H1 (cell line): ENCODE measurements at regions not wholly inside any gene's neighbourhood (a gene's known extent, or its start where the extent isn't known, plus 50 kb on each side); places are given as distances from the start of the nearest gene placed in this dataset.

ENCODE experiments used
- CTCF ChIA-PET: fragments of 300-600 bp; sonication (Branson Sonifier 250); formaldehyde crosslinking; loops from one replicate; lab custom pipeline; 2021; ENCODE audit not compliant: partially characterized antibody; lab: Charles Lee
- POLR2A ChIA-PET: fragments of 300-600 bp; sonication (Branson Sonifier 250); formaldehyde crosslinking; loops from one replicate; lab custom pipeline; 2021; ENCODE audit warnings: inconsistent platforms; ENCODE audit not compliant: partially characterized antibody; lab: Charles Lee
- DNase-seq, 2 experiments: peaks; one replicate each; pipeline versions ENCODE4 v3.0.0 to v3.0.0-alpha.2; 2010 to 2022; ENCODE audit warnings: low spot score in 2 of 2, low read depth in 1 of 2, mixed read lengths in 1 of 2
- FAIRE-seq: peaks from 2 replicates; lab custom pipeline; 2011; peaks lifted over from hg19 to GRCh38; lab: Jason Lieb, UNC
- H2AFZ ChIP-seq: 2 replicates; pipeline ENCODE4 v1.8.1; 2012; ENCODE audit warnings: low read length, inconsistent platforms
- H2AK5ac ChIP-seq: 2 replicates; pipeline ENCODE4 v1.6.1; 2013; ENCODE audit warnings: low read depth, low read length
- H2BK120ac ChIP-seq: replicated peaks from 2 replicates; pipeline ENCODE3; 2013; ENCODE audit warnings: low read depth, low read length, inconsistent platforms
- H2BK12ac ChIP-seq: 2 replicates; pipeline ENCODE4 v1.6.1; 2013; ENCODE audit warnings: low read depth, low read length
- H2BK15ac ChIP-seq: 2 replicates; pipeline ENCODE4 v1.6.1; 2013; ENCODE audit warnings: low read length
- H2BK20ac ChIP-seq: 2 replicates; pipeline ENCODE4 v1.6.1; 2013; ENCODE audit warnings: low read length
- H2BK5ac ChIP-seq: 2 replicates; pipeline ENCODE4 v1.6.1; 2013; ENCODE audit warnings: low read depth, low read length
- H3K14ac ChIP-seq: 2 replicates; pipeline ENCODE4 v1.6.1; 2013; ENCODE audit warnings: inconsistent platforms; ENCODE audit not compliant: insufficient read length
- H3K18ac ChIP-seq: 2 replicates; pipeline ENCODE4 v1.6.1; 2013; ENCODE audit warnings: low read length; ENCODE audit errors: extremely low read depth
- H3K23ac ChIP-seq: 2 replicates; pipeline ENCODE4 v1.6.1; 2013; ENCODE audit warnings: inconsistent platforms; ENCODE audit not compliant: insufficient read length
- H3K23me2 ChIP-seq: 2 replicates; pipeline ENCODE4 v1.6.1; 2013; ENCODE audit warnings: low read depth, low read length
- H3K27ac ChIP-seq: 2 replicates; pipeline ENCODE4 v1.6.1; 2011; ENCODE audit warnings: low read depth, low read length, inconsistent platforms
- H3K27me3 ChIP-seq, 4 experiments: replicated peaks in 1 of 4; 1 replicate in 1 of 4; 2 replicates in 3 of 4; pipeline versions ENCODE4 v1.6.1 to v1.8.1; 2011 to 2013; ENCODE audit warnings: low read length in 3 of 4, mild to moderate bottlenecking in 3 of 4, inconsistent platforms in 2 of 4, mixed read lengths in 2 of 4, moderate library complexity in 1 of 4; ENCODE audit not compliant: control insufficient read depth in 3 of 4, insufficient read depth in 3 of 4; ENCODE audit errors: extremely low read depth in 1 of 4
- H3K36me3 ChIP-seq, 4 experiments: 2 replicates each; pipeline versions ENCODE4 v1.6.1 to v1.8.1; 2011 to 2013; ENCODE audit warnings: mild to moderate bottlenecking in 4 of 4, low read length in 3 of 4, moderate library complexity in 2 of 4, control low read depth in 1 of 4, inconsistent platforms in 1 of 4; ENCODE audit not compliant: insufficient read depth in 4 of 4, control insufficient read depth in 2 of 4
- H3K4ac ChIP-seq: replicated peaks from 2 replicates; pipeline ENCODE3; 2013; ENCODE audit warnings: low read length, low read depth, mixed read lengths, inconsistent platforms; ENCODE audit not compliant: insufficient read length
- H3K4me1 ChIP-seq, 4 experiments: replicated peaks in 1 of 4; 1 replicate in 1 of 4; 2 replicates in 3 of 4; pipeline versions ENCODE4 v1.6.1 to v1.8.1; 2011 to 2013; ENCODE audit warnings: low read length in 3 of 4, inconsistent platforms in 2 of 4, mixed read lengths in 1 of 4; ENCODE audit not compliant: insufficient read depth in 4 of 4, control insufficient read depth in 3 of 4
- H3K4me2 ChIP-seq, 2 experiments: 2 replicates each; pipeline versions ENCODE4 v1.6.1 to v1.8.1; 2011 to 2013; ENCODE audit warnings: low read depth in 2 of 2, low read length in 2 of 2, control low read depth in 1 of 2, inconsistent platforms in 1 of 2, mild to moderate bottlenecking in 1 of 2; ENCODE audit not compliant: insufficient read depth in 1 of 2
- H3K4me3 ChIP-seq, 4 experiments: fragments of 200-600, 300-600 bp in 1 of 4; sonication (generic), shearing (Covaris generic), sonication (Bioruptor Twin) in 1 of 4; 2 replicates each; pipeline versions ENCODE4 v1.5.1 to v1.8.1; 2011 to 2016; ENCODE audit warnings: low read length in 4 of 4, low read depth in 3 of 4, control low read depth in 2 of 4, inconsistent platforms in 2 of 4, mild to moderate bottlenecking in 2 of 4, mixed read lengths in 1 of 4, moderate library complexity in 1 of 4; ENCODE audit not compliant: insufficient read depth in 2 of 4; ENCODE audit errors: extremely low read depth in 1 of 4
- H3K56ac ChIP-seq: replicated peaks from 2 replicates; pipeline ENCODE3; 2013; ENCODE audit warnings: low read depth, mild to moderate bottlenecking, mixed read lengths, low read length, inconsistent platforms; ENCODE audit not compliant: insufficient read length
- H3K79me1 ChIP-seq: 2 replicates; pipeline ENCODE4 v1.6.1; 2013; ENCODE audit warnings: low read depth, low read length, control low read depth
- H3K79me2 ChIP-seq, 2 experiments: 2 replicates each; pipeline versions ENCODE4 v1.6.1 to v1.8.1; 2012 to 2013; ENCODE audit warnings: low read length in 2 of 2, mild to moderate bottlenecking in 2 of 2, inconsistent platforms in 1 of 2; ENCODE audit not compliant: insufficient read depth in 2 of 2, control insufficient read depth in 1 of 2
- H3K9ac ChIP-seq, 4 experiments: replicated peaks in 1 of 4; 1 replicate in 1 of 4; 2 replicates in 3 of 4; pipeline versions ENCODE4 v1.6.1 to v1.8.1; 2011 to 2013; ENCODE audit warnings: low read depth in 3 of 4, low read length in 3 of 4, control low read depth in 2 of 4, mild to moderate bottlenecking in 2 of 4, moderate library complexity in 2 of 4, inconsistent platforms in 1 of 4; ENCODE audit errors: extremely low read depth in 1 of 4
- H3K9me3 ChIP-seq, 2 experiments: 2 replicates each; pipeline versions ENCODE4 v1.6.1 to v1.8.1; 2012 to 2013; ENCODE audit warnings: mild to moderate bottlenecking in 2 of 2, moderate library complexity in 2 of 2, control low read depth in 1 of 2, inconsistent platforms in 1 of 2, low read depth in 1 of 2, low read length in 1 of 2, mixed read lengths in 1 of 2; ENCODE audit not compliant: insufficient read depth in 2 of 2
- H4K20me1 ChIP-seq, 2 experiments: replicated peaks in 1 of 2; 2 replicates each; pipeline versions ENCODE3 to v1.8.1; 2011 to 2013; ENCODE audit warnings: inconsistent platforms in 2 of 2, low read length in 2 of 2, mild to moderate bottlenecking in 1 of 2; ENCODE audit not compliant: insufficient read depth in 2 of 2, control insufficient read depth in 1 of 2
- H4K5ac ChIP-seq: 2 replicates; pipeline ENCODE4 v1.6.1; 2013; ENCODE audit warnings: low read length, low read depth, mixed read lengths, inconsistent platforms; ENCODE audit not compliant: insufficient read length
- H4K8ac ChIP-seq: 2 replicates; pipeline ENCODE4 v1.8.0; 2013; ENCODE audit warnings: mild to moderate bottlenecking, moderate library complexity, low read length, inconsistent platforms; ENCODE audit not compliant: insufficient read depth; ENCODE audit errors: extremely low read depth
- H4K91ac ChIP-seq: replicated peaks from 2 replicates; pipeline ENCODE3; 2013; ENCODE audit warnings: low read length, mixed read lengths, inconsistent platforms; ENCODE audit not compliant: insufficient read length
- CHD2 ChIP-seq: IDR thresholded peaks from 2 replicates; pipeline ENCODE4 v1.6.1; 2012; ENCODE audit warnings: low read length, improper control_type of control experiment
- WGBS, 2 experiments: shearing (Covaris generic) in 1 of 2; methylation state at CpG; one replicate each; pipeline versions ENCODE4 v1.1.6 to v1.1.7; 2013 to 2015; ENCODE audit warnings: low lambda C conversion rate in 2 of 2, mixed read lengths in 2 of 2, inconsistent platforms in 1 of 2, low coverage in 1 of 2, missing lambda C conversion rate in 1 of 2; ENCODE audit not compliant: insufficient replicate concordance in 2 of 2, insufficient coverage in 1 of 2, insufficient read length in 1 of 2; ENCODE audit errors: extremely low coverage in 1 of 2, missing lambda C conversion rate in 1 of 2; 5-methylcytosine and 5-hydroxymethylcytosine counted together

- H3K4ac ChIP-seq: no peak overlapping the region
- POLR2A ChIA-PET: no interaction called here
- no peak overlapping the region for H3K23ac ChIP-seq
- no peak overlapping the region for H2BK15ac ChIP-seq
- no peaks in the 10 kb centered on the region for H4K20me1 ChIP-seq
- 91% methylated on average over 11 of the region's 14 CpGs; no CpG with 5 or more reads in 1 of the 2 experiments for WGBS, 2 experiments
- peaks cover 0 to 1% (median 0%) of the 10 kb centered on the region in 4 experiments; a peak in 2 of 7 replicates for H3K4me1 ChIP-seq
- no peaks in the 10 kb centered on the region for H3K36me3 ChIP-seq
- CTCF ChIA-PET: interaction anchor here (1.0 to 1.2 kb wide), 2 partner anchors 19 to 139 kb away, joined by 3 read pairs; no protein-coding TSS in a partner anchor
- H4K5ac ChIP-seq: no peak overlapping the region
- H2BK12ac ChIP-seq: no peak overlapping the region
- no peak overlapping the region for H3K4me3 ChIP-seq
- no peak overlapping the region for H3K56ac ChIP-seq
- no peak overlapping the region for H3K9ac ChIP-seq
- H3K27ac ChIP-seq: no peak overlapping the region
- no peaks in the 10 kb centered on the region for H3K27me3 ChIP-seq
- no peak overlapping the region for H2BK120ac ChIP-seq
- no peak for FAIRE-seq
- no peak overlapping the region for H2BK5ac ChIP-seq
- H2AFZ ChIP-seq: no peak overlapping the region
- H4K8ac ChIP-seq: no peak overlapping the region
- no peaks in the 10 kb centered on the region for H3K79me2 ChIP-seq
- H3K23me2 ChIP-seq: no peaks in the 10 kb centered on the region
- no peak for TF ChIP-seq CHD2
- no peak overlapping the region for H2AK5ac ChIP-seq
- no peak for DNase-seq
- H3K18ac ChIP-seq: no peak overlapping the region
- no peak overlapping the region for H3K4me2 ChIP-seq
- H3K14ac ChIP-seq: no peak overlapping the region
- H3K79me1 ChIP-seq: no peaks in the 10 kb centered on the region
- H2BK20ac ChIP-seq: no peak overlapping the region
- H4K91ac ChIP-seq: no peak overlapping the region
- no peaks in the 10 kb centered on the region for H3K9me3 ChIP-seq
These were observed 311.6 kb downstream of the QKI start for GRCh38 chr6:163726037-163726695.
